Stromal cell of bone marrow (primary cell): ENCODE measurements at regions not wholly inside any gene's neighbourhood (a gene's known extent, or its start where the extent isn't known, plus 50 kb on each side); places are given as distances from the start of the nearest gene placed in this dataset.

ENCODE experiments used
- DNase-seq: peaks from one replicate; pipeline ENCODE4 v3.0.0-alpha.2; 2012; ENCODE audit warnings: low read depth

DNA sequence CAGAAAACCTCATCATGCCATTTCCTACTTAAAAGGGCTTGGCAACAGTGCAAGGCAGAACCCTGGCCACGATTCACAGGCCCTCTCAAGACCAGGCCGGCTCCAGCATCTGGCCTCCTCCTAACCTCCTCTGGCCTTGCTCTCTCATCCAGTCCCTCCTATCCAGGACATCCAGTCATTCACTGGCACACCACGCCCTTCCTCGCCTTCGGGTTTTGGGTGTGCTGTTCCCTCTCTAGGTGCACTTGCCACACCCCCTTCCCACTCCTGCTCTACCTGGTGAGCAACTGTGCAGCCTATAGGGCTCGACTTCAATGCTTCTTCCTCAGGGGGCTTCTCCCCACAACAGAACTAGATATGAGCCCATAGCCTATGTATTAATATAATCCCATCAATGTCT lies 317.1 kb downstream of the ARRDC4 start:
- DNase-seq: no peak

DNA sequence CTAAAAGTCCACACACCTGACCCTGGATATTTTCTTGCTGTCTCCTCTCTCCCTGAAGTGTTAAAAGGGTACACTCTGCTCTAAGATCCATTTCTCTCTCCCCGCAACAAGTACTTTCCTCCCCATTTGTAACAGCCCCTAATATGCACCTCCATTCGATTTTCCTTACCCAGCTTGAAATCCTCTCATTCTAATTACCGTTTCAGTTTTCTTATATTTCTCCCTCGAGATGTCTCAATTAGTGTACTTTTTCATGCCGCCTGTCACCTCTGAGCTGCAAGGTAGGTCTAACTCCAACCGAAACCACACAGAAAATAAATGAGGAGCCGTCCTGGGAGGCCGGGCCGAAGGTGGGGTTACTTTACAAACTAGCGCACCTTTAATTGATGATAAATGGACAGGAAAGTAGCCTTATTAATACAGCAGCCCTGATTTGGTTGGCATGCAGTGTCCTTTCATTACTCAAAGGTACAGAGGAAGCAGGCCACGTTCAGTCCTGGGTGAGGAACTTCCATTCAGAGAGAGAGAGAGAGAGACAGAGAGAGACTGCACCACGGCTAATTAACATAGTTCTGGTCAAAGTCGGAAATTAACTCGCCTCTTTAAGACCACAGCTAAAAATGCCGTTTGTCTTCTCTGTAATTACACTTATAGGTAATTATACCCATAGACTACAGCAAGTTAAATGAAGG lies 319.9 kb downstream of the ARRDC4 start:
- DNase-seq: no peak

DNA sequence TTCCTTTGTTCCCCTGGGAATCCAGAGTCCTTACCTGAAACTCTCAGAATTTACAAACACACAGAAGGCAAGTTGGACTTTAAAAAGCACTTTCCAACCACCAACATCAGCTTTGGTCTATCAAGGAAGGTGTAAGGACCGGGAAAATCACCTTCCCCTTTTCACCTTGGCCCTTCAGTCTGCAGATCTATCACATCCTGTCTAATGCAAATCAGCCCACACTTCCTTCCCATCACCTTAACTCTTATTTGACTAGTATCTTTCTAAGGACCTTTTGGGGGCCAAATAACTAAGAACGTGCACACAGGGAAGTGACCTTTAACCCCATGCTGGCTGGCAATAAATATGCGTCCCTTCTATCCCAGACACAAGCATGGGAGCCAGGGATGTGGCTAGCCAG lies 320.6 kb downstream of the ARRDC4 start:
- DNase-seq: no peak

DNA sequence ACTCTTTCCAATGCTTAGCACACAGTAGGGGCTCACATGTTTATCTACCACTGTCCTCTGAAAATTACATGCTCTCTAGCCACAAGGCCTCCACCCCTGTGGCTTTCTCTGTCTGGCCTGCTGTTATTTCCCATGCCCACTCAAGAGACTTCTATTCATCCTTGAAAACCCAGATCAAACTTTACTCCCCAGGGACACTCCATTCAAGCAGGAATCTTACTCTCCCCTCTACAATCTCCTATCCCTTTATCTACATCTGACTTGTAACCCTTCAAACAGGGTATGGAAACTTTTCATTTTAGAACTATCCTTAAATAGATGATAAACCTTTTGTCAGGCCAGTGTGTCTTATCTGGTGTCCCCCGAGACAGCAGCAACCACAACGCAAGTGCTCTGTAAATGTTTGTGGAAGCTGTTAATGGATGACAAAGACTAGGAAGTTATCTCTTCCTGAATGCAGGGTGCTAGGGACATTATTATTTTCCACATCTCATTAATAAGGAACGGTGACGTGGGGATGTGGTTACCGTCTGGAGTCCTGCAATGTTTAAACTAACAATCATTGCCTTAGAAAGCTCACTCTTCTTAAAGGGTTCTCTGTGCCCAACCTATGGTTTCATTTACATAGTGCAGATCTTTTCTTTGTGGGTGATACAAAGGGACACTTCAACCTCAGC lies 322.3 kb downstream of the ARRDC4 start:
- DNase-seq: no peak

DNA sequence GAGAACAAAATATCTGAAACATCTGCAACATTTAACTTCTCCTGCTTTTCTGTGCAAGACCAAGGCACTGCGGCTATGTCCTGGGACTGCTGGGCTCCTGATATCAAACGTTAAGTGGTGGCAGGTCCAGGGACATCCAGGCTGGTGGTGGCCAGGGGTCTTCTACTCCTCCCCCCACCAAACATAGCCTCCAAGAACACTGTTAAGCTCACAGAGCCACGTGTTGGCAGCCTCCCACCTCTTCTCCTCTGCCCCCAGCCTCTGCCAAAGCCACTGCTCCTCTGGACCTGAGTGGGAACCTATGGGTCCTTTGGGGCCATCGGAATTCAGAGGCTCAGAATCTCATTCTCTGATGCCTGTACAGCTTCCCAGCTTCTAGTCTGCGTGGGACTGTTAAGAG lies 325.7 kb downstream of the ARRDC4 start:
- DNase-seq: no peak

DNA sequence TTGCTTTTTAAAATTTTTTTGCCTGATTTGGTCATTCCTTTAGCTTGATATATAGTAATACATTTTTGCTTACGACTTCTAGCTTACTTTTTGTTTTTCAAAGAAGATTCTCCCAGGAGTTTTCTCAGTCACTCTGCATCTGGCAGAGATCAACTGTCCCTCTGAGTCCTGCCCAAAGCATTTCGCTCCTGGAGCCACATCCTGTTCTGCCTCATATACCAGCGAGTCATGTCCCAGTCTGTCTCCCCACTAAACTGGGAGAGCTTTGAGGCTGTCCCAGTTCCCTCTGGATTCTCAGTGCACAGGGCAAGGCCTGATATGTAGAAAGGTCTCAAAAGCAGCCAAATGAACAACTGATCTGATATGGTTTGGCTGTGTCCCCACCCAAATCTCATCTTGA lies 326.3 kb downstream of the ARRDC4 start:
- DNase-seq: no peak

DNA sequence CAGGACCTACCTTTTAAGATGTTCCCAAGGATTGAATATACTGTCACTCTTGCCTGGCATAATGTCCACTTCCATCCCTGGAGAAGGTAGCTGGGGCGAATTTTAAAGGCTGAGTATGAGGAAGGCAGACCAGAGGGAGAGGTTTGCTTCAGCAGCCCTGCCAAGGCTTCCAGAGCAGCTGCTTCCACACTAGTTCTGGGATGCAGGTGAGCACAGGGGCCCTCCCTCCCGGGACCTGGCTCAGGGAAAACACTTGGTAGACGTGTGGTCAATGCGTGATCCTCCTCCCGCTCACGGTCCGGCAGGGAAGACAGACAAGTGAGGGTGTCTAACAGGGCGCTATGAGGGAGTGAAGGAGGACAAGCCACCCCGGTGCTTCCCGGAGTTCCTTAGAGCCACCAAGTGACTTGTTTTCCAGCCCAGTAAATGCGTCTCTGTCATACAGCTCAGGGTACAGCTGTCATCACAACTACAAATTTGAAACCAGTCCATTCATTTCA lies 327.6 kb downstream of the ARRDC4 start:
- no peak for DNase-seq

DNA sequence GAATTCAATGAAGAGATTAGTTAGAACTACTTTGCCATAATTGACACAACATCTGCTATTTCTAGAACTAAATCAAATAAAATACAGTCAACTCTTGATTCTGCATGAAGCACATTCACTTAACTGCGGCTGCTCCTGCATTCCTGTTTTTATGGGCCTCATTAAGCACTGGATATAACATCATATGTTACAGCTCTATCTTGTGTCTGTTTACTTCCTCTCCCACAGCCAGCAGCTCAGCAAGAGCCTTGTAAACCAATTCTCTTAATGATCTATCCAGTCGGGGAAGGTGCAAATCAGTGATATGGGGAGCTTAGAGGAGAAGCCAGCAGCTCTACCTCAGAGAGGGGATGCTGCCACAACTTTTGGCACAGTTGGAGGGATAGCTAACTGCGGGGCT lies 329.2 kb downstream of the ARRDC4 start:
- DNase-seq: no peak

DNA sequence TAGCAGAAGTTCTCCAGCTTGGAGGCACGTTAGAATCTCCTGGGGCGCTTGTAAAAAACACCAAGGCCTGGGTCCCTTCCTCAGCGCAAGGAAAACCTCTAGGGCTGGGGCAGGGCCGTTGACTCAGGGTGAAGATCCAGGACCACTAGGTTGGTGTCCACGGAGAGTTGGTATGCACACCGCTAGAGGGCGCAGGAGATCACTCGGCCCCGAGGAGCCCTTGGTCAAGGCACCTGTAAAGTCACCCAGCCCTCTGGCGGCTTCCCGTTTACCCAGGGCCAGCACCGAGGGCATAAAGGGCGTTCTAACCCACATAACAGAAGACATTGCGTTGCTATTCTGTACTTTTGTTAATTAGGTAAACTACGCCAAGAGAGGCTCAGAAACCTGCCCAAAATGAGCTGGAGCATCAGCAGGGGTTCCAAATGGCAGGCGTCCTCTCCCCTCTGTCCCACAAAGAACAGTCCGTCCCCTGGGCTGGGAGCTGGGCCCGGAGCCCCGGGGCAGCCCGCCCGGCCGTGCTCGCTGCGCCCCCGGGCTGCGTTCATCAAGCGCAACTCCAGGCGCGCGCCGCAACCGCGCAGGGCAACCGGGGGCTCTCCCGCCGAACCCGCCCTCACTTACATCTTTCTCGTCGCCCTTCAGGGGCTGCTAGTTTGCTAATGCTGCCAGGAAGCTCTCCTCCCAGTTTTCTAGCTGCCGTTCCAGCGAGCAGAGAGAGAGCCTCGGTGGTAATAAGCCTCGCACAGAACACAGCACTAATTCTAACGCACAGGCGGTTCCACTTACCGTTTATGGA lies 332.1 kb downstream of the ARRDC4 start:
- DNase-seq: no peak

DNA sequence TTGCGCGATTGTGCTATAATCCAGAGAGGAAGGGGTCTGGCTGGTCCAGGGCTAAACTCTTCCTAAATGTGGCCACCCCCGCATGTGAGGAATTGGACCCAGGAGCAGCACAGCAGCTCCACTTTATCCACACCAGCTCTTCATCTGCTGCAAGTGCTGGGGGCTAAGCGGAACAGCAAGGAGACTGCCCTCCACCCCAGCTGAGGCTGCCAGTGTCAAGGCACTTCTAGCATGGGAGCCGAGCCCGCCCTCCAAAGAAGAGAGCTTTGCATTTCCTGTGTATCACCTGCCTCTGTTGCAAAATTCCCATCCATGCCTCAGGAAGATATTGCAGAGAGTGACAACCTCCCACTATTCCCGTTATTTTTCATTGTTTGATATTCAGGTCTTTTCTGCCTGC lies 333.6 kb downstream of the ARRDC4 start:
- DNase-seq: no peak

DNA sequence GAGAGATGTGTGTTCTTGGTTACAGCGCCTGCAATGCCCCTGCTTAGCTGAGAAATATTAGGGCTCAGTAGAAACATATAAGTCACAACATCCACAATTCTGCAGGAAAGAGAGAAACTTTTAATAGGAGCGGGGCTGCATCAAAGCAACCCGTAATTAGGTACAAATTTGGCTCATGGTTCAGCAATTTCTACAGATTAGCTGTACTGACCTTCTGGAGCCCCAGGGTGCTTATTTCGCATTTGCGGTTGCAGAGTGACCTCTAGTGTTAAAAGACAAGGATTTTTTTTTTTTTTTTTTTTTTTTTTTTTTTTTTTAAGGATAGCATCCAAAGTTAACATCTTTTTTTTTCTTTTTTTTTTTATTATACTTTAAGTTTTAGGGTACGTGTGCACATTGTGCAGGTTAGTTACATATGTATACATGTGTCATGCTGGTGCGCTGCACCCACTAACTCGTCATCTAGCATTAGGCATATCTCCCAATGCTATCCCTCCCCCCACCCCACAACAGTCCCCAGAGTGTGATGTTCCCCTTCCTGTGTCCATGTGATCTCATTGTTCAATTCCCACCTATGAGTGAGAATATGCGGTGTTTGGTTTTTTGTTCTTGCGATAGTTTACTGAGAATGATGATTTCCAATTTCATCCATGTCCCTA lies 334.7 kb downstream of the ARRDC4 start:
- peak; percentile 12 for DNase-seq

DNA sequence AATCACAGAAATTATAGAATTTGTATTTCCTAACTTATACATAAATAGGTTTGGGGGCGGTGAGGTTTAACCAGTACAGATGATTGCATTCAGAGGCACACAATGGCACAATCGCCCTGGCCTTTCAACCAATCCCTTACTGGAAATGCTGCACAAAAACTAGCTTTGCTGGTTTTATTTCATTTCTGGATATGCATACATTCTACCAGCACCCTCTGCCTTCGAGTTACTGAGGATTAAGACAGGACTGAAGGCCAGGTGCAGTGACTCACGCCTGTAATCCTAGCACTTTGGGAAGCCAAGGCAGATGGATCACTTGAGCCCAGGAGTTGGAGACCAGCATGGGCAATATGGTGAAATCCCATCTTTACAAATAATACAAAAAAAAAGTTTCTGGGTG lies 336.1 kb downstream of the ARRDC4 start:
- DNase-seq: no peak

DNA sequence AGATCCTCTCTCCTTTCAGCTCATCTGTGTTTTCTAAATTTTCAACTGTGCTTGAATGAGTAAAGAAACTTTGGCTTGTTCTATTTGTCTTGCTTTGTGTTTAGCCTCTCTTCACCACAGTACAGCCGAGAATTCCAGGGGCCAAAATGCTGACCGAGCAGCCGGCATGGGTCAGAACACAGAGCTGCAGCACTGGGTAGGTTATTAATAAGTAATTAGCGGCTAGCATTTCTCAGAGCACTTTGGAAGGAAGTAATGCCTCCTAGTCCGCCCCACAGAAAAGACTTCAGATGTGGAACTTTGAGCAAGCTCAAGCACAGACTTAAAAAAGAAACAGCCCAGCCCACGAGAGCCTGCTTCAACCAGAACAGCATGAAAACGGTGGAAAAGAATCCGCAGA lies 343.9 kb downstream of the ARRDC4 start:
- DNase-seq: no peak

DNA sequence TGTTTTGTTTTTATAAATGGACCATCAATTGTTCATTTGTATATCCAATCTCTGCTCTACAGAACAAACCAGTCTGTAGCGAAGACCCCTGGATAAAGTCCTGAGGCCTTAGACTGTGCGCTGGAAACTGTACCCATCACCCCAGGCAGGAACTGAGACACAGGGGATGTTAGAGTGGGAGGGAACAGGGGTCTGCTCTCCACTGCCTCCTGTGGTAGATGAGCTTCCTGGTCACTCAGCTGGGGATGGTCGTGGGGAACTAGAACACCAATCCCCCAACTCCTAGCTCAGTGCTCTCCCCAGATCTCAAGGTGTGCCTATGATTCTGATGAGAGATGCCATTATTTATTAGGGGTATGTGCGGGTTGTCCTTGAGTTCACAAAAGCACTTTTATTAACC lies 340.2 kb upstream of the IGF1R start:
- DNase-seq: no peak

DNA sequence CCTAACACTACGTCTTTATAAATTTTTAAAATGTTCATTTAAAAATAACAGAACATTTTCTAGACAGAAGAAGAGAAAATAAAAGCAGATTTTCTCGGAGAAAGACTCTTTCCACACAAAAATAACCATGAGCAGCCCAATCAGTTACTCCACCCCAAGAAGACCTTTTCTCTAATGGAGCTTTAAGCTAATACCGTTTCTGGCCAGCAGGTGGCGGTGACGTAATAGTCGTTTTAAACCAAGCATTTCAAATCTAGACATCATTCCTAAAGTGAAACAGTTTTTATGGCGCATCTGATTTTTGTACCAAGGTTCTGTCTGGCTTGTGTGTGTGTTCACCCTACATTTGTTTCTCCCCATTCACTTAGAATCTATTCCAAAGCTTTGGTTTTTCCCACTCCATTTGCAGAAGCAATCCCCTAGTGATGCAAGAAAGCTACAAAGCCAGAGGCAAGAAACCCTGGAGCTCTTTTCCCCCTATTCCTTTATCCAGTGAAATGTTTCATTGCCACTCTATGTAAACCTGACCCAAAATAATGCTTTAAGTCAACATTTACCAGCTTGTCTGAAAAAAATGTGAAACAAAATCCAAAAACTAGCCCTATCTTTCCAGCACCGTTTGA lies 336.7 kb upstream of the IGF1R start:
- DNase-seq: peak; percentile 55

DNA sequence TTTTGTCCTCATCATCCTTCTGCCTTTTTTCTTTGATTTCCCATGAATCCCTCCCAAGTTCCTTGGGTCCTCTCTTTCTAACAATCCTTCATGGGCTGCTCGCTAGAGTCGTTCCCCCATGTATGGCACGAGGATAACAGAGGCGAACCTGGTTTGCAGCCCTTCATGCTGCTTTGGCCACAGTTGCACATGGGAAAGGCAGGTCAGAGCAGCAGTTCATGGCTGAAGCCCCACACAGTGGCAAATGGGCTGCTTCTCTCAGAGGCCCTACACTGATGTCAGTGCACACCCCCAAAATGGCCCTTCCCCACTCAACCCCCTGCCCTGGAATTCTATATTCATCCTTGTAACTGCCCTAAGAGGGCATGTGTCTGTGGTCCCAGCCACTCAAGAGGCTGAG lies 335.4 kb upstream of the IGF1R start:
- no peak for DNase-seq

DNA sequence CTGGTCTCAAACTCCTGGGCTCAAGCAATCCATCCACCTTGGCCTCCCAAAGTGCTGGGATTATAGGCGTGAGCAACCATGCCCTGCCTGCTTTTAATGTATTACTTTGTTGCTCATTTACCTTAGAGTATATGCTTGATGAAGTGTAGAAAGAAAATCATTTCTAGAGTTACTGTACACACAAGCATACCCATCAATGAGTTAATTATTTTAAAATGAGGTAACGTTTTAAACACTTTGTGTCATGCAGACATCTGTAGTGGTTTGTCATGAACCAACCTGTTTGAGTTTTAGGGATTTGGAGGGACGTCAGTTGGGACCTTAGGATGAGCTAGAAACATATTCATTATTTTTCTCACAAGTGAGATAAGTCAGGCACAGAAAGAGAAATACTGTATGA lies 332.4 kb upstream of the IGF1R start:
- DNase-seq: no peak

DNA sequence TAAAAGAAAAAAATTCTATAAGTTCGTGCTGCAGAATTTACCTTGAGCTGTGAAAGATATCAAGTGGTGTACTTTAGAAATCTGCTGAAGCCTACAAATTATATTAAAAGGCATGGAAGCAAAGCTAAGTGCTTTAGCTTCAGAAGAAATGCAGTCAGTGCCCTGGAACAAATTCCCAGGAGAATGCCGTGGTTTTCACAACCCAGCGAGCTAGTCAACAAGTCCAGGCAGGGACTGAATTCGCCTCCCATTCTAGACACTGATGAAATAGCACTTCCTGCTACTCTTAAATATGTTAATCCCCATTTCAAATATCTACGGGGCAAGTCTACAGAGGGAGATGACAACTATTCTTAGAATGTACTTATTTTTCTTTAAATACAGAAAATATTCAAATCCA lies 326.4 kb upstream of the IGF1R start:
- no peak for DNase-seq

DNA sequence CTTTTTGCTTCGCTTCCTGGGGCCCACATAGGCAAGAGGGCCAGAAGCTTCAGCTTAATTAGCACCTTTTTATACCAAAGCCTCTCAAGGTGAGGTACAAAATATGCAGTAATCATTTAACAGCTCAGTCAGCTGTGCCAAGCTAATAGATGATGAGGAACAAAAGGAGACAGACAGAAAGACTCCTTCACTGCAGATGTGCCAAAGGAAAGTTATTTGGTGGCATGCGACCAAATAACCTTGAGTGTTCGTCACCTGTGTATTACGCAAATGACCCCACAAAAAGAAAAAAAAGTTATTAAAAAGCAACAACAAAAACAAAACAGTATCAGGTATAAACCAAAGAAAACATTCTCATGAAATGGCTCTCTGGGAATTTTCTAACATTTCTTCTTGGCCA lies 325.8 kb upstream of the IGF1R start:
- DNase-seq: no peak

DNA sequence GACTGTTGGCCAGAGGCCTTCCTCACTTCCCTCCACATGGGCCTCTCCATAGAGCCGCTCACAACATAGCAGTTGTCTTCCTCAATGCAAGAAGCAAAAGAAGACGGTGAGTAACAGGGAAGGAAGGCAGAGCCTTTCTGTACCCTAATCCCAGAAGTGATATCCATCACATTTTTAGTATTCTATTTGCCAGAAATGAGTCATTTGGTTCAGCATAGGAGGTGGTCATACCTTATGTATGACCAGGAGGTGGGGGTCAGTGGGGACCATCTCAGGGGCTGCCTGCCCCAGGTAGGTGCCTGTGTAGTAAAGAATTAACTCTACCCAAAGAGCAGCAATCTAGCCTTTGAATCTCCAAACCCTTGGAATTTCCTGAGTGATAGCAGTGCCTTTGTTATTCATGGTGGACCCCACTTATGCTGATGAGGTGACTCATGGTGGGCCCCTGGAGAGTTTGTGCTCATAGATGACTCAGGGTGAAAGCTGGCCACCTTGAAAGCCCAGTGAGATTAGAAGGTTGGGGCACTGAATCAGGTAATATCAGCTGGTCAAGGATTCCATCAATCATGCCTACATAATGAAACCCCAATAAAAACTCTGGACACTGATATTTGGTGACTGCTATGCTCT lies 323.9 kb upstream of the IGF1R start:
- DNase-seq: no peak

DNA sequence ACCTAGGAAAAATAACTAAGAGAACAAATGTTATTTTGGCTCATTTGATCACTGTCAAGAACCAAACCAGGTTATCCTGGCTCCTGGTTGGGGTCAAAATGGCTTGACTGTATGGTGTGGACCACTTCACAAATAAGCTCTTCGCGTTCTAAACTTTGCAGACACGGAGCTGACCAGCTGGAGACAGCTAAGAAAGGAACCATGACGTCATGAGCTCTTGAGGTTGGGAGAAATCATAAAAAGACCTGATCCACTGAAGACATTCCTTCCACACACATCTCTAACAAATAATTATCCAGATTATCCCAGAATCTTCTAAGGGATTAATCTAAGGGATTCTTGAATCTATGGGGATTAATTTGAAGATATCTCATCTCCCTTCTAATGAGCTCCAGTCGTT lies 321.5 kb upstream of the IGF1R start:
- no peak for DNase-seq

DNA sequence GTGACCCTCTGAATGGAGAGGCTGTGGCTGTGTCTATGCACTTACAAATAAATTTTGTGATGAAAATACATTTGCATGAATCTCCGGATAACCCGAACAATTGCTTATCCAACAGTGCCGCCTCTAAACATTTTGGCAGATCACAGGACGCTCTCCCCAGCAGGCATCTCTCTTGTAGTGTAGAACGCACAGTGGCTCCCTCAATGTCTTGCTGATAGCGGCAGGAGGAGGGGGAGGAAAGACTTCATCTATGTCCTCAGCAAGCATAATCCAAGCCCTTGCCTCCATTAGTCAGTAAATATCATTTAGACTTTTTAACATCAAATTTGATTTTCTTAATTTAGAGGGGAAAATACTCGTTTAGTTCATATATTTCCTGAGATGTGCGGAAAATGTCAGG lies 318.1 kb upstream of the IGF1R start:
- no peak for DNase-seq
